GM19328 (cell line): ENCODE measurements at regions not wholly inside any gene's neighbourhood (a gene's known extent, or its start where the extent isn't known, plus 50 kb on each side); places are given as distances from the start of the nearest gene placed in this dataset.

Source experiments
- ATAC-seq: cut with Tn5 transposase; IDR thresholded peaks from one replicate; pipeline ENCODE4 v1.9.1; 2021; ENCODE audit warnings: mild to moderate bottlenecking, moderate library complexity; ENCODE audit not compliant: unreplicated experiment

DNA sequence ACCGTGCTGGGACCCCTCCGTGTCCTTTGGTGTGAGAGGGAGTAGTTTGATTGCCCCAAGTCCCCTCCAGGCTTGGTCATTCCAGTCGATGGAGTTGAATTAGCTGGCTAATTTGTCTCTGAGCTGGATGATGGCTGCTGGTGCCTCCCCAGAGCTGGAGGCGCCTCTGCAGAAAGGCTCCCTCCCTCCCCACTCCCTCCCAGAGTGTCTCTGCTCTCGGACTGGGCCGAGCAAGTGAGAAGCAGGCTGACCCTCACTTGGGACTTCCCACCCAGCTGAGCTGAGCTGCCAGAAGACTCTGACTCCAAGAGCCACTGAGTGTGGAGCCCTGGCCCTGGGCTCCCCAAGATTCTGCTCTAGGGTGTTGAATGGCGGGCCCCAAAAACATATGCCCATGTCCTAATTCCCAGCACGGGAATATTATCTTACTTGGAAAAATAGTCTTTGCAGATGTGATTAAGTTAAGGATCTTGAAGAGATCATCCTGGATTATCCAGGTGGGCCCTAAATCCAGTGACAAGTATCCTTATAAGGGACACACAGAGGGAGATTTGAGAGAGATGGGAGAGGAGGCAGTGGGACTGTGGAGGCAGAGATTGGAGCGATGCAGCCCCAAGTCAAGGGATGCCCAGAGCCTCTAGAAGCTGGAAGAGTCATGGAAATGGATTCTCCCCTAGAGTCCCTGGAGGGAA, 60.7 kb upstream of the TLE3 start:
- no peak for ATAC-seq

- no peak for ATAC-seq
Measured at GRCh38 chr15:70156671-70157271, 59.1 kb upstream of the TLE3 start.

GRCh38 chr15:70154718-70155347, 57.1 kb upstream of the TLE3 start:
- no peak for ATAC-seq

DNA sequence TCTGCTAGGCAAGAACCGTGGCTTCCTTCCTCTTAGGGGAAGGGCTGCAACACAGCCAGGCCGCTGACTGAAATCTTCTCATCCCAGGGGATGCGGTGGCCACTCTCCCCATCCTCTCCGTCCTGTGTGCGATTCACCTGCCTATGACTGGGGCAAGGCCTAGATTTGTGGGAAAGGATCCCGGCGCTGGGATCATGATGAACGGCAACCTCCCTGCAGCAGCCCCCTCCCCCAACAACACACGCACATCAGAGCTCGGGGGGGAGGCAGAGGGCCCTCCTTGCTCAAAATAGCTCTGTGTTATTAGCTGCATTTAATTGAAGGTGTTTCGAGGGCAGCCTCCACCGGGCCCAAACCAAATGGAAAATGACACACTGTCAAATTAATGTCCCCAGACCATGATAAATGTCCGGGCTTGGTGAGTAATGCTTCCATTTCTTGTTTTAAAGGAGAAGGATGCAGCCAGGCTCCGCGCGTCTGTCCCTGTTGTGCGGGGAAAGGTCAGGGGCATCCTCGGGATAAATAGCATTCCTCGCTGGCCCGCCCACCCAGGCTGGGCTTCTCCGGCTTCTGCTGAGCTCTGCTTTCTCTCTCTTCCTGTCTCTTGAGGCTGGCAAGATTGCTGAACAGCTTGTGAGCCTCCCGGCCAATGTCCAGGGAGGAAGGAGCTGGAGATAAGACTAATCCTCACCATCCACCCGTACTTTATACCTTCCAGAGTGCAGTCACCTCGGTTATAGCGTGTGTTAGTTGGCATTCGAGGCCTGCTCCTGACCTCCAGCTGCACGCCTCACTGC, 56.4 kb upstream of the TLE3 start:
- no peak for ATAC-seq

DNA sequence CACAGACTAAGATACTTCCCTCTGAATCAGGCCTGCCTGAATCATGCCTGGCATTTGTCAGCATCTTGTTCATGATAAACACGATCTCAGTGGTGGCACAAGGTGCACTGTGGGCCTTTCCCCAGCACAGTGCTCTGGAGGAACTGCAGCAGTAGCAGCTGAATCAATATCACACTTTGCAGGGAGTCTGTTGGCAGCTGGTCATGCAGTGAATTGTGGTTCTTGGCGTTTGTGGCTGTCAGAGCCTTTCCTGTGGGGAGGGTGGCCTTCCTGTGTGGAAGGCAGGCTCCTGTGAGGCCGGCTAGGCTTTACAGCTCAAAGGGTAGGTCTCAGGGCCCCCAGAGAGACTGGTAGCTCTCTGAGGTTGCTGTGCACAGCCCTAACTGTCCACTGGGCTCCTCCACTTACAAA, 54.4 kb upstream of the TLE3 start:
- ATAC-seq, result no peak

- no peak for ATAC-seq
Measured at GRCh38 chr15:70151462-70151861, 53.7 kb upstream of the TLE3 start.

DNA sequence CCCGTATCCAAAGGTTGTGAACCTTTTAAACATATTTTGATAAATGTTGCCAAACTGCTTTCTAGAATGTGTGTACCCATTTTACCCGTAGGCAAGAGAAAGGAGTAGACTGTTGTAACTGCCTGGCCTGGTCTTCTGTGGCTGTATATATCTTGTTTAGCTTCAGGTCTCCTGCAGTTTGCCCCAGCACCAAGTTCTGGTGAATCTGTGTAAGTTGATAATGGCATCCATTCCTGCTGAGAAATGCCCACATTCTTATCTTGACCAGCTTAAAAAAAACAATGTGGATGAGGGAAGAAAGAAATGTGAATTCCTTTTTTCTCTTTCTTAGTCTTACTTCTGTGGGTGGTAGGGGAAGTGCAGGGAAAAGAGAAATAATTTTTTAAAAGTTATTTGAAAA, 53.3 kb upstream of the TLE3 start:
- no peak for ATAC-seq

DNA sequence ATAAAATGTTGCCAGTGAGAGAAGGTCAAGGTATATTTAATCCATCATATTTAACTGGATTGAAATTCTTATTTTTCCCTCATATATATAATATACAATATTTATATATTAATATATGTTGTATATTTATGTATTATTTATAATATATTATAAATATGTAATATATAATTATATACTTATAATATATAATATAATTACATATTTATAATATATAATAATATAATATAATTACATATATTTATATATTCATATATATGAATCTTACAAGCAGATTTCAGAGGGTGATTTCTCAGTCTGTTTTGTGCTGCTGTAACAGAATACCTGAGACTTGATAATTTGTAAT, 52.7 kb upstream of the TLE3 start:
- no peak for ATAC-seq

- no peak for ATAC-seq
Measured at GRCh38 chr15:70149667-70150404, 52.1 kb upstream of the TLE3 start.

DNA sequence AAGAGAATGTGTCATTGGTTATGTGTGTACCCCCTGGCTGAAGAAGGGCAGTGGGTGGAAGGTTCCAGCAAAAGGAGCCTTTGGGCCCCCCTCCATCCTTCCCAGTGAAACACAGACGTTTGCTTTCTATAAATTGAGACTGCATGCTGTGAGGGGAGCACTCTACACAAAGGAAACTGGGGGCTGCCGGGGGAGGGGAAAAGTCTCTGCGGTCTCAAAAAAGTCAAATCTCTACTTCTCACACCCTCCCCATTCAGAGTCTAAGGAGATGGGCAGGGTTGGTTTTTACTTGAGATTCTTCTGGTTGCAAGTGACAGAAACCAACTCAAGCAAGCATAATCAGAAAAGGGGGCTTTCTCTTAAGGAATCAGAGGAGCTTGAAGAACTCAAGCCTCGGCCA, 50.1 kb upstream of the TLE3 start:
- ATAC-seq, result no peak
